Upper lobe of right lung (tissue), 1 donor: ENCODE measurements at regions not wholly inside any gene's neighbourhood (a gene's known extent, or its start where the extent isn't known, plus 50 kb on each side); places are given as distances from the start of the nearest gene placed in this dataset.

Source experiments
- ATAC-seq: fragments of 200-7000 bp; cut with Tn5 transposase; one replicate; pipeline ENCODE4 v1.9.1; 2020; ENCODE audit warnings: mild to moderate bottlenecking, moderate library complexity
- DNase-seq: peaks from one replicate; pipeline ENCODE4 v3.0.0-alpha.2; 2020
- H3K27ac ChIP-seq: fragments of 200-600 bp; one replicate; pipeline ENCODE4 v1.8.0; 2022
- H3K27me3 ChIP-seq: fragments of 200-600 bp; one replicate; pipeline ENCODE4 v1.8.0; 2022; ENCODE audit warnings: mild to moderate bottlenecking
- H3K36me3 ChIP-seq: fragments of 200-600 bp; one replicate; pipeline ENCODE4 v1.8.0; 2022
- H3K4me1 ChIP-seq: fragments of 200-600 bp; one replicate; pipeline ENCODE4 v1.8.0; 2022
- H3K4me3 ChIP-seq: fragments of 200-600 bp; one replicate; pipeline ENCODE4 v1.8.0; 2022; ENCODE audit warnings: mild to moderate bottlenecking
- H3K9me3 ChIP-seq: fragments of 200-600 bp; one replicate; pipeline ENCODE4 v1.8.0; 2022
- CTCF ChIP-seq: fragments of 200-600 bp; IDR thresholded peaks from one replicate; pipeline ENCODE4 v1.8.0; 2022; ENCODE audit warnings: antibody characterized with exemption
- intact Hi-C: fragments of 100-400 bp; cut with DNase I; formaldehyde crosslinking; loops from one replicate; pipeline ENCODE4 v1.11.0; 2022
- donor health status: DM: no; HTN: yes; CAD: no; lungs with severe emphysema.

DNA sequence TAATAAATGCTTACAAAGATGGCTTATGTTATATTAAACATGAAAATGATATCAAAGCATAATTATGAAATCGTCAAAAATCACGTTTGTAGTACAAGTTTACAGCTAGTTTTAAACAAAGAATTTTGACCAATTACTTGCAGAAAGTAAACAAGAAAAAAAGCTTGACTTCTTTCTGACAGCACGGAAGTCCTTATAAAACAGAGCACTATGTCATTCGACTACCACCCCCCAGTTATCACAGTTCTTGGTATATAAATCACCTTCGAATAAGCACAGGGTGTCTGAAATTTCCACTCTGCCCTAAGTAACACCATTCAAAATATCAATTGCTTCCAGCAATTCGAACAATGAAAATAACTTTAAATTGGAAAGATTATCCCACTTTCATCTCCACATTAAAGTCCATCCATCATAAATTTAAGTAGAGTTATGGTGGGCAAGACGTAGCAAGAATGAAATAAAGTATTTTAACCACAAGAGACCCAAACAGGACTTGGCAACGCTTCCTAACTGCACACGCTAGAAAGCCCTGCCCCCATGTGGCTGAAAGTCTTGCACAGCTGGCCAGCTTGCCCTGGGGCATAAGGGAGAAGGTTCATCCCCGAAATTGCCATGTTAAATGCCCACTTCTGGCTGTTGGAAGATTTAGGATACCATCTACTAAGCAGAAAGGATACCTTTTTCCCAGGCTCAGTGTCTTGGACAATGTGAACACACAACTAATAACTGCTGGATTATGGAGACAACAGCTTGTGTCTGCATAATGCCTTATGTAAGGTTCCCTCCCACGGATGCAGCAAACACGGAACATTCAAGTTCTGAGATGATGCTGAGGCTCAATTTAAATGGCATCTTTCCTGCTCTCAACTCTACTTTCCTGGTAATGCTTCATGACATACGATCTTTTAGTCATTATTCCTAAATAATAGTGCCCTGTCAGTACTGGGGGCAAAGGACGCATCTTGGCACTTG lies 116.4 kb upstream of the TJP1 start:
- H3K9me3 ChIP-seq: no peaks in the 10 kb centered on the region
- ATAC-seq: no peak
- intact Hi-C loops: no loop called here
- H3K27ac ChIP-seq: no peak overlapping the region
- no peaks in the 10 kb centered on the region for H3K4me1 ChIP-seq
- H3K36me3 ChIP-seq: no peaks in the 10 kb centered on the region
- no peaks in the 10 kb centered on the region for H3K27me3 ChIP-seq
- DNase-seq: no peak
- TF ChIP-seq CTCF: peak; percentile 27
- no peak overlapping the region for H3K4me3 ChIP-seq

DNA sequence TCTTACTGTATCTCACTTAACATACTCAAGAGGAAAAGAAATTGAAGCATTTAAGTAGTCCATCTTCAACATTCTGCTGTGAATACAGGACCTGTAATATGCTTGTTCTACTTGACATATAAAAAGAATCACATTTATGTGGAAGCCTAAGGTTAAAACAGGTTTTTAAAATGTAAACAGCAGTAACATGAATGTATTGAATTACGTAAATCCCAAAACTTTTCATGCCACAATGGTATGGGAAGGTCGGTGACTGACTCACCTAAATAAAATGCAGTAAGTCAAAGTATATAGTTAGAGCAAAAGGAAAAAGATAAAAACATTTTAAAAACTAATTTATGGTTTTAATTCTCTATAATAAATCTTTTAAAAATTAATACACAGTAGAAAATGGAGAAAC lies 115.7 kb upstream of the TJP1 start:
- Histone ChIP-seq H3K27me3 (no peaks in the 10 kb centered on the region), H3K4me3 (no peak overlapping the region), H3K27ac (no peak overlapping the region), H3K9me3 (no peaks in the 10 kb centered on the region), H3K36me3 (no peaks in the 10 kb centered on the region), H3K4me1 (no peaks in the 10 kb centered on the region)
- DNase-seq: no peak
- no peak for ATAC-seq
- TF ChIP-seq CTCF: no peak
- intact Hi-C loops: no loop called here

- TF ChIP-seq CTCF: no peak
- H3K4me1 ChIP-seq: no peaks in the 10 kb centered on the region
- H3K9me3 ChIP-seq: no peaks in the 10 kb centered on the region
- ATAC-seq (no peak), DNase-seq (no peak)
- H3K36me3 ChIP-seq: no peaks in the 10 kb centered on the region
- H3K27me3 ChIP-seq: no peaks in the 10 kb centered on the region
- intact Hi-C loops: no loop called here
- H3K4me3 ChIP-seq: no peak overlapping the region
- no peak overlapping the region for H3K27ac ChIP-seq
Observed at GRCh38 chr15:29936353-29937049, 114.2 kb upstream of the TJP1 start.

DNA sequence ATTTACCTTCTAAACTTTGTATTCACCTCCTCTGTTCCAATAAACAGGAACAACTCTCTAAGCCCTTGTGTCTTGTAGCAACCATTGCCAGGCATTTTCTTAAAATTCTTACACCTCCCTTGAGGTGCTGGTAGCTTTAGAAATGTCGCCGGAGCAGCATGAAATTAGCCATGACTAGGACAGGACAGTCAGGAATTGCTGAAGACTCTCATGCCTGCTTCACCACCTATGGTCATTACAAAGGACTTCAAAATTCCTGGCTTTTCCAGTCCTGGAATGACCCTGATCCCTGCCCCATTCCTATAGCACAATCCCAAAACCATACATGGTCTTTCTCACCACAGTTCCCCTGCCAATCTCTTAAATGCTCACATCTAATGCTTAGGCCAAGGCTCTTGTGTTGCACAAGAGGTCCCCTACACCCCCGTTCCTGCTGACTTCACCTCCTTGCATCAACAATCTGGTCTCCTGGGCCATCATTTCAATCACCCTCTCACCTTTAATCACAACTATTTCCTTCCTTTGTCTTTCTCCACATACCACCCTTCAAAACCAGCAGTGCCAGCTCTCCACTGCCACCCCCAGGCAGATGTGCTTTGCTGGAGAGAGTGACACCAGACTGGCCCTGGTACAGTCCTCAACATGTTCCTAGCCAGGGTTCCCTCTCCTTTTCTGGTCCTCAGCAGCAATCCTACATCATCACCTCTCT lies 113.2 kb upstream of the TJP1 start:
- Histone ChIP-seq H3K36me3 (no peaks in the 10 kb centered on the region), H3K27ac (no peak overlapping the region), H3K27me3 (no peaks in the 10 kb centered on the region), H3K4me1 (no peaks in the 10 kb centered on the region), H3K9me3 (no peaks in the 10 kb centered on the region), H3K4me3 (no peak overlapping the region)
- ATAC-seq (peak; percentile 75), DNase-seq (no peak)
- intact Hi-C loops: no loop called here
- TF ChIP-seq CTCF: peak; percentile 21

DNA sequence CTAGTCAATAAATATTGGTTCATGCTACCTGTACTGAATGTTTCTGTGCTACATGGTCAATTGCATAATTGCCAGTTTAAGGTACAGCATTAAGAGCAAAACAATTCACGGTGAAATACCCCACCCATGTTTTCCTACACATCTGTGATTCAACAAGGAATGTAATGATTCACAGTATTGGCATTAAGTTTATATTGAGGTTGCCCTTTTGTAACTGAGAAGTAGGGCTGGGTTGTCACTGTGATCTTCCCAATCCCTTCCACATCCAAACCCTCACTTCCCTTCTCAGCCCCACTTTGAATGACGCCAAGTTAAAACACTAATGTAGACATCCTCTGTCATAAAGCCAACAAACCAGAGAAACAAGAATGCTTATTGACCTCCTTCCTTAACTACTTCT lies 112.0 kb upstream of the TJP1 start:
- Histone ChIP-seq H3K27ac (no peak overlapping the region), H3K4me3 (no peak overlapping the region), H3K4me1 (no peaks in the 10 kb centered on the region), H3K36me3 (no peaks in the 10 kb centered on the region), H3K9me3 (no peaks in the 10 kb centered on the region), H3K27me3 (no peaks in the 10 kb centered on the region)
- intact Hi-C loops: no loop called here
- no peak for TF ChIP-seq CTCF
- DNase-seq: no peak
- ATAC-seq: no peak
